ENCODE measurements at regions not wholly inside any gene's neighbourhood (a gene's known extent, or its start where the extent isn't known, plus 50 kb on each side); places are given as distances from the start of the nearest gene placed in this dataset.

DNA sequence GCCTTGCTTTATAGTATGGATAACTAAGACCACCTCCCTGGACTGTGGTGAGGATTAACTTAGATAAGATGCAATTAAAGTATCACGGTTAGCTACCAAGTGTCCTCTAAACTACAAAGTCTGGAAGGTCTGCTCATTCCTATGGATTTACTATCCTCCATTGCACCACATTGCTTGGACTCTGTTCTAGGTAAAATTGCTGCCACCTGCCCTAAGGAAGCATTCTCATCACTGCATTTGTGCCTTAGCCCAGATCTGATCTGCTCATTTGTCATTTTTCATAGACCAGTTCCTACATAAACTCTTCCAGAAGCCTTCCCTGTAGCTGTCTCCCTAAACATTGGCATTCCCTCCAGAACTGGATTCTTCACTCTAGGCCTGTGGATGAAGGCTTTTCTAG, 380.0 kb downstream of the INSC start:
- Histone ChIP-seq H3K27me3 (ENCODE audit: low read depth, low read length) (peaks cover 78% of the 10 kb centered on the region), H3K27ac (ENCODE audit: low read length) (no peak overlapping the region), H4K20me1 (ENCODE audit: insufficient read depth, low read length) (peaks cover 14% of the 10 kb centered on the region; the same call in 1 of the 2 replicates), H3K4me2 (ENCODE audit: low read length) (no peak overlapping the region), H3K36me3 (replicated peaks; ENCODE audit: low read depth, low read length) (no peaks in the 10 kb centered on the region), H3K9me3 (ENCODE audit: insufficient read depth, low read length) (no peaks in the 10 kb centered on the region), H3K4me3 (ENCODE audit: low read length) (no peak overlapping the region), H2AFZ (ENCODE audit: low read depth, low read length) (no peak overlapping the region), H3K4me1 (ENCODE audit: low read length) (no peaks in the 10 kb centered on the region), H3K79me2 (ENCODE audit: low read length) (no peaks in the 10 kb centered on the region), H3K9ac (ENCODE audit: low read length) (no peak overlapping the region)
- TF ChIP-seq EZH2phosphoT487 (IDR thresholded peaks at IDR 0.05; ENCODE audit: low read depth): no peak
- TF ChIP-seq, protein P1, sequence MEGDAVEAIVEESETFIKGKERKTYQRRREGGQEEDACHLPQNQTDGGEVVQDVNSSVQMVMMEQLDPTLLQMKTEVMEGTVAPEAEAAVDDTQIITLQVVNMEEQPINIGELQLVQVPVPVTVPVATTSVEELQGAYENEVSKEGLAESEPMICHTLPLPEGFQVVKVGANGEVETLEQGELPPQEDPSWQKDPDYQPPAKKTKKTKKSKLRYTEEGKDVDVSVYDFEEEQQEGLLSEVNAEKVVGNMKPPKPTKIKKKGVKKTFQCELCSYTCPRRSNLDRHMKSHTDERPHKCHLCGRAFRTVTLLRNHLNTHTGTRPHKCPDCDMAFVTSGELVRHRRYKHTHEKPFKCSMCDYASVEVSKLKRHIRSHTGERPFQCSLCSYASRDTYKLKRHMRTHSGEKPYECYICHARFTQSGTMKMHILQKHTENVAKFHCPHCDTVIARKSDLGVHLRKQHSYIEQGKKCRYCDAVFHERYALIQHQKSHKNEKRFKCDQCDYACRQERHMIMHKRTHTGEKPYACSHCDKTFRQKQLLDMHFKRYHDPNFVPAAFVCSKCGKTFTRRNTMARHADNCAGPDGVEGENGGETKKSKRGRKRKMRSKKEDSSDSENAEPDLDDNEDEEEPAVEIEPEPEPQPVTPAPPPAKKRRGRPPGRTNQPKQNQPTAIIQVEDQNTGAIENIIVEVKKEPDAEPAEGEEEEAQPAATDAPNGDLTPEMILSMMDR (IDR thresholded peaks at IDR 0.05; ENCODE audit: low read depth, low read length): no peak

DNA sequence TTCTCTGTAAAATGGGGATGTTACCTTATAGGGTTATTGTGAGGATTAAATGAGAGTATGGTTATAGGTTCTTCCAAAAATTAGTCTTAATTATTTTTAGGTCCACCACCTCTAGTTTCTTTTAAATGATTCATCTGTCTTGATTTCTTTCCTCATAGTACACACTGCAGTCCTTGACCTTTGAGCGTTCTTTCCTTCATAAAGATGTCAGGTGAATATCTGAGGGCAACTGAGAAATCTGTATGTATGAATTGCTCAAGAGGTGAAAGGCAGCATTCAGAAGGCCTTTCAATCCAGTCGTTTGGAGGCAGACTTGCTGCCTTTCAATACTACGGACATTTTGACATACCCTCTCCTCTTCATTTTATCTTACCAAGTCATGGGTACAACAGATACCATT, 380.7 kb downstream of the INSC start:
- Histone ChIP-seq H2AFZ (ENCODE audit: low read depth, low read length) (no peak overlapping the region), H3K79me2 (ENCODE audit: low read length) (no peaks in the 10 kb centered on the region), H3K9ac (ENCODE audit: low read length) (no peak overlapping the region), H3K36me3 (replicated peaks; ENCODE audit: low read depth, low read length) (no peaks in the 10 kb centered on the region), H3K4me2 (ENCODE audit: low read length) (no peak overlapping the region), H3K27me3 (ENCODE audit: low read depth, low read length) (peaks cover 78% of the 10 kb centered on the region), H4K20me1 (ENCODE audit: insufficient read depth, low read length) (peaks cover 10% of the 10 kb centered on the region; the same call in 1 of the 2 replicates), H3K9me3 (ENCODE audit: insufficient read depth, low read length) (no peaks in the 10 kb centered on the region), H3K4me1 (ENCODE audit: low read length) (no peaks in the 10 kb centered on the region), H3K27ac (ENCODE audit: low read length) (no peak overlapping the region), H3K4me3 (ENCODE audit: low read length) (no peak overlapping the region)
- TF ChIP-seq, protein P1 (IDR thresholded peaks at IDR 0.05; ENCODE audit: low read depth, low read length): no peak
- no peak for TF ChIP-seq EZH2phosphoT487 (IDR thresholded peaks at IDR 0.05; ENCODE audit: low read depth)

DNA sequence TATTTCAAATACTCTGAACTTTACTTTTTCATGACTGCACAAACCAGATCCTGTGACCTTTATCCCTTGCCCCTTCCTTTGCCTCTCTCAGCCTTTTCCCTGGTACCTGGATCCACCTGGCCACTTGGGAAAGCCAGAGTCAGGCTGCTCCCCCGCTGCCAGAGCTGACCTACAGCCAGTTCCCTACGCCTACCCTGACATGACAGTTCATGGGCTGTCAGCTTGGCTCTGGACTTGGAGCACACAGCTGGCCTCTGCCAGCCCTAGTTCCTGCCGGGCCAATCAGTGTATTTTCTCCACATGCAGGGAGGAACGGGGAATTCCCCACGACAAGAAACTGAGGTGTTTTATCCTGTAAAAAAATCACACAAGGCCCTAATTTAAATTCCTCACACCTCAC, 382.6 kb downstream of the INSC start:
- no peak overlapping the region for H3K4me2 ChIP-seq (ENCODE audit: low read length)
- TF ChIP-seq EZH2phosphoT487 (IDR thresholded peaks at IDR 0.05; ENCODE audit: low read depth): no peak
- TF ChIP-seq, protein P1 (IDR thresholded peaks at IDR 0.05; ENCODE audit: low read depth, low read length): no peak
- no peaks in the 10 kb centered on the region for H3K79me2 ChIP-seq (ENCODE audit: low read length)
- H4K20me1 ChIP-seq (ENCODE audit: insufficient read depth, low read length): peaks cover 6% of the 10 kb centered on the region; the same call in 1 of the 2 replicates
- no peak overlapping the region for H2AFZ ChIP-seq (ENCODE audit: low read depth, low read length)
- no peak overlapping the region for H3K27ac ChIP-seq (ENCODE audit: low read length)
- no peak overlapping the region for H3K9ac ChIP-seq (ENCODE audit: low read length)
- H3K4me1 ChIP-seq (ENCODE audit: low read length): no peaks in the 10 kb centered on the region
- no peaks in the 10 kb centered on the region for H3K36me3 ChIP-seq (replicated peaks; ENCODE audit: low read depth, low read length)
- H3K9me3 ChIP-seq (ENCODE audit: insufficient read depth, low read length): no peaks in the 10 kb centered on the region
- H3K27me3 ChIP-seq (ENCODE audit: low read depth, low read length): peaks cover 76% of the 10 kb centered on the region
- H3K4me3 ChIP-seq (ENCODE audit: low read length): no peak overlapping the region

DNA sequence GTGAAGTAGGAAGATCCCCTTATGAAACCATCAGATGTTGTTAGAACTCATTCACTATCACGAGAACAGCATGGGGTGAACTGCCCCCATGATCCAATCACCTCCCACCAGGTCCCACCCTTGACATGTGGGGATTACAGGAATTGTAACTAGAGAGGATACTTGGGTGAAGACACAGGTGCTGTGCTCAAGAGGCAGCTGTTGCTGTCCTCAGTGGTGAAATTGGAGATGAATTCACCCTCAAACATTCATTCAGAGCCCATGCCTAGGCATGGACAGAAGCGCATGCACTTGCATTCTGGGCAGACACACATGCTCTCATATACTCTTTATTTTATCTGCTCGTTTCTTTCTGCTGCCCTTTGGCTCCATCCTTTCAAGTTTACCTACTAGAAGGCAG, 385.0 kb downstream of the INSC start:
- H2AFZ ChIP-seq (ENCODE audit: low read depth, low read length): no peak overlapping the region
- H3K4me2 ChIP-seq (ENCODE audit: low read length): no peak overlapping the region
- no peak overlapping the region for H3K4me3 ChIP-seq (ENCODE audit: low read length)
- H3K36me3 ChIP-seq (replicated peaks; ENCODE audit: low read depth, low read length): no peaks in the 10 kb centered on the region
- H3K27me3 ChIP-seq (ENCODE audit: low read depth, low read length): peaks cover 63% of the 10 kb centered on the region
- TF ChIP-seq, protein P1 (IDR thresholded peaks at IDR 0.05; ENCODE audit: low read depth, low read length): no peak
- TF ChIP-seq EZH2phosphoT487 (IDR thresholded peaks at IDR 0.05; ENCODE audit: low read depth): no peak
- no peak overlapping the region for H3K27ac ChIP-seq (ENCODE audit: low read length)
- no peaks in the 10 kb centered on the region for H3K9me3 ChIP-seq (ENCODE audit: insufficient read depth, low read length)
- no peak overlapping the region for H3K9ac ChIP-seq (ENCODE audit: low read length)
- H4K20me1 ChIP-seq (ENCODE audit: insufficient read depth, low read length): 0 out of 2 replicates have a peak, but pooled peaks cover 2% of the 10 kb centered on the region
- no peaks in the 10 kb centered on the region for H3K4me1 ChIP-seq (ENCODE audit: low read length)
- H3K79me2 ChIP-seq (ENCODE audit: low read length): no peaks in the 10 kb centered on the region
